Left colon (tissue), 2 donors: ENCODE measurements at regions not wholly inside any gene's neighbourhood (a gene's known extent, or its start where the extent isn't known, plus 50 kb on each side); places are given as distances from the start of the nearest gene placed in this dataset.

ENCODE experiments used
- ATAC-seq: fragments of 200-7000 bp; cut with Tn5 transposase; one replicate; pipeline ENCODE4 v1.9.1; 2020; ENCODE audit warnings: mild to moderate bottlenecking, moderate library complexity
- DNase-seq, 2 donors: peaks; one replicate each; pipeline ENCODE4 v3.0.0-alpha.2; 2020
- intact Hi-C, 2 donors: fragments of 100-400 bp; cut with DNase I in 1 of 2; cut with micrococcal nuclease in 1 of 2; formaldehyde crosslinking; loops; one replicate each; pipeline versions ENCODE4 v1.11.2 to v1.14.0; 2022; cut with DNase I, micrococcal nuclease
- donor health status: DM: no; HTN: no; CAD: no.
- donor health status: DM: yes; HTN: yes; CAD: no.

GRCh38 chr3:161555320-161555719, 58.7 kb downstream of the OTOL1 start:
- DNase-seq, result no peak
- intact Hi-C loops, result no loop called here
- no peak for ATAC-seq

DNA sequence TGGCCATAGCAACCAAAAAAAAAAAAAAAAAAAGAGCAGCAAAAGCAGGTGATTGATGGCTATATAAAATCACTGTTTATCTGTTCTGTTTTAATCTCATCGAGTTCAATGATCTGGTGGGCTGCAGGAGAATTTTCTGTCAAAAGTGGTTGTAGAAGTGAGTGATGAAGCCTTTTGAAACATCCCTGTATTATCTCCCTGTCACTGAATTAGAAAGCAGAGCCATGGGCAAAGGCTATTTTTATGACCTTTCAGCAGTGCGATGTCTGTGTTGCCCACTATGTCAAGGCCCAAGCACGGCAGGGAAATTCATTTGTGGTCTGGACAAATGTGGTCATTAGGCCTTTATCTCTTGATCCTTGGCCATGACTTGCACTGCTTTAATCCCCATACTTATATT, 59.9 kb downstream of the OTOL1 start:
- no peak for DNase-seq
- intact Hi-C loops, result no loop called here
- ATAC-seq, result no peak

GRCh38 chr3:161556941-161557340, 60.3 kb downstream of the OTOL1 start:
- ATAC-seq (no peak), DNase-seq (no peak)
- intact Hi-C loops, result no loop called here

DNA sequence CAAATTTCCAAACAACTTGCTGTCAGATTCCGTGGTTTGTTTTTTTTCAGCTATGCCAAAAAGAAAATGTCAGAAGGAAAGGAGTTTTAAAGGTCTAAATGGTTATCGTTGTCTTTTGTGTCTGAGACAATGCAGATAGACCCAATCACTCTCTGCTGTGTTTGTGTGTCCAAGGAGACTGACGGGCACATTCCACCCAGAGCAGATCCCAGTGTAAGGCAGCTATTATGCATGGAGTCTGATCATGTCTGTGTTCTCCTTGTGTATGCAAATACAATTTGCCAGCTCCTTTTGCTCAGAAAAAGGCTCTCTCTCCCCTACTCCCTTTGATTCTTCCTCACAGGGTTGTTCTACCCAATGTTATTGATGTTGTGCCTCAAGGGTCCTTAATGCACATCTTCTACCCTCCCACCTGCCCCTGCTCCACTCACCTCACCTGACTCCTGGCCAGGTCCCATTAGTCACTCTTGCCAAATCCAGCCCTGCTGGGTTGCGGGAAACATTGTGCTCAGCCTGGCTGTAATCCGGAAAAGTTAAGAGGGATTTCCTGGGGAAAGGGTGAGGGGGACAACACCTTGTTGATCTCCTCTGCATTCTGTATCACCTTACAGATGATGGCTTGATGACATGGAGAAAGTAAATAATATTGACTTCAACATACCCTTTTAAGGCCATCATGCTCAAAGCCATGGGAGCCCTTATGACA, 61.0 kb downstream of the OTOL1 start:
- intact Hi-C loops, result no loop called here
- no peak for ATAC-seq
- no peak for DNase-seq

DNA sequence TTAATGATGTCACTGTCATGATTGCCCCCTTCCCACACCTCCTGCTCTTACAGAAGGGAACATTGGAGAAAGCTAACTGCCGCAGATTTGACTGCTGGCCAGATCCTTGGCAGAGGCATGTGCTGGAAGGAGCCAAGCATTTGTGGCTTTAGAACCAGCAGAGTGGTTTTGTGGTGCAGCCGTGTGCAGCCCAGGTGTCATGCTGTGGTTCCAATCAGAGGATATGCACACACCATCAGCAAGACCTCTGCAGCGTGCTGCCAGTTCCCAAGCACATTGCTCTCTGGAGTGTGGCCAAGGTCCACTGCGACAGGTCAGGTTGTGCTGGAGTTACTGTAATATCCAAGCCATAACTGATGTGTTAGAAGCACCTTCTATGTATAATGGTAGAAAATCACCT, 61.6 kb downstream of the OTOL1 start:
- DNase-seq (no peak), ATAC-seq (no peak)
- intact Hi-C loops, result no loop called here

DNA sequence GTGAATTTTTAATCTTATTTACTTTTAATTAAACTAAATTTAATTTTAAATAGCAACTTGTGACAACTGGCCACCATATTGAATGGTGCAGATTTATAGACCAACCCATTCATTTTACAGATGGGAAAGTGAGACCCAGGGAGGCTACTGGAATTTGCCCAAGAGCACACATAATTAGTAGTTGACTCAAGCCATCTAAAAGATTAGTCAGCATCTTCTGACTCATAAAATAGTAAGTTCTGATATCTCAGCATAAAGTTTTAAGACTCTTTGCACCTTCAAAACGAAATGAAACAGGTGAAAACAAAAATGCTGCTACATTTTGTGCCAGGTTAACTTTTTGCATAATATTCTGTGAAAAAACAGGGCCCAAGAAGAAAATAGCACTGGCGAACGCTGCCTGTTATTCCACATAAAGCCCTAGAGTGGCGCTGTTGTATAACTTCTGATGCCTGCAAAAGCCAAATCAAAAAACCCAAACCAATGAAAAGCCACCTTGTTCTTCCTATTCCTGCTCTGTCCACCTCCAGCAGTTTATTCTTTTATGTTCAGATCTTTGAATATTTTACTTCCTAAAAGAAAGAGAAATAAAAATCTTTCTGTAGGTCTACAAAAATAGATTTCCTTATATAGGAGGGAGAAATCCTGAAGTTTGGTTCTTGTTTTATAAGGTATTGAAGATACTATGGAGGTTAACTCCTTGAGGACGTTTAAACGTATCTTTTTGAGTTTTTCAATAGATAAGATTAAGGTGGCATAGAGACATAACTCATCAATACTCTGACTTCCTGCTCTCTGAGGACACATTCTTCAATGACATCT, 62.8 kb downstream of the OTOL1 start:
- no peak for ATAC-seq
- DNase-seq, result no peak
- intact Hi-C loops, result no loop called here

DNA sequence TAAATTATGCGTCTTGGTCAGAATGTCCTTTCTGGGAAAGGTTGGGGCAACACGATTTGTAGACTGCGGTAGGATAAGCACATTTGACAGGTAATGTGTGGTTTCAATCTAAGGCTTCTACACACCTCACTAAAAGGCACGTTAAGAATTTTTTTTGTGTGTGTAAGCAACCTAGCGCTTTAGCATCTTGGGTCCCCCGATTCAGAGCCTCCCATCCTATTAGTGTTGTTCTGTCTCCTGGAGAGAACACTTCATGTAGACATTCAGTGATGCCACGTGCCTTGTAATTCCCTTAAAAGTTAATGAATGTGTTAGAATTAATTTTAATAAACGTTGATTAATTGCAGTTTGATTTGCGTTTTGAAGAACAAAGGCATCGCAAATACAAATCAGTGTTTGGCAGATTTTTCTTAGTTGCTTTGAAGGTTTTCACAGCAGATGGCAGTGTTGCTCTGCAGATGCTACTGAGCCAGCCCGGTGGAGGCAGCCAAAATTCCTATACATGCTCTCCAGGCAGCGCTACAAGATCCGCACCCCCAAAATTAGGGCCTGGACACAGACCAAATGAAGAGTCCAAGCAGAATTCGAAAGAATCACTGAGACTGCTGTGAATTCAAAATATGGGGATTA, 63.5 kb downstream of the OTOL1 start:
- intact Hi-C loops, result no loop called here
- DNase-seq (peak in 1 of 2 donors; percentile 6), ATAC-seq (no peak)

DNA sequence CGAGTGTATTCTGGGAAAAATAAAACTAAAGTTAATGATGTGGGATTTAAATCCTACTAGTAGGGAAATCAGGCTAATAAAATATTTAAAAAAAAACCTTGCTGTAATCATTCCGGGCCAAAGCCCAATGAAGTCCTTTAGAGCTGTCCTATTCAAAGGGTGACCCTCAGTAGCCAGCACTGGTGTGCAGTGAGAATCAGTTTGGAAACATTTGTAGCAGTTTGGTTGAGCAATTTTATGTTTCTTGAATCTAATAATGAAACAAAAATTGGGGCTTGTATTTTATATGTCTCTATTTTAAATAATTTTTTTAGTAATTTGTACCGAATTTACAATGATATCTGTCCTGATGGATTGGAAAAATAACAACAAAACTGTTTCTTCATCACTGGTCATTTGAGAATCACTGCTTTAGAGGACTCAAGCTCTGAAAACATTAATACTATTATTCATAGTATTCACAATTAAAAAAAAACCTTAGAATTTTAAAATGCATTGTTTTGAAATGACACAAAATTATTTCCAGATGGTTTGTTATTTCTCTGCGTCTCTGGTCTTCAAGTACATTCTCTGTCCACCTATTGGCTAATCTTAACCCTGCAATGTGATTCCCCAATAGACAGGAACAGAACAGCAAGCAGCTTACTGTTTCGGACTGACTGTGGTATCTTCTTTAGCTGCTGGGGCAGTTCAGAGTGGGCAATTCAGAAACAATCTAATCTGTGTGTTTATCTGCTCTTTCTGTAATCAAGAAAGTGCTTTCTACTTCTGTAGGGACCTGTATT, 71.2 kb downstream of the OTOL1 start:
- intact Hi-C loops, result no loop called here
- ATAC-seq, result no peak
- no peak for DNase-seq

DNA sequence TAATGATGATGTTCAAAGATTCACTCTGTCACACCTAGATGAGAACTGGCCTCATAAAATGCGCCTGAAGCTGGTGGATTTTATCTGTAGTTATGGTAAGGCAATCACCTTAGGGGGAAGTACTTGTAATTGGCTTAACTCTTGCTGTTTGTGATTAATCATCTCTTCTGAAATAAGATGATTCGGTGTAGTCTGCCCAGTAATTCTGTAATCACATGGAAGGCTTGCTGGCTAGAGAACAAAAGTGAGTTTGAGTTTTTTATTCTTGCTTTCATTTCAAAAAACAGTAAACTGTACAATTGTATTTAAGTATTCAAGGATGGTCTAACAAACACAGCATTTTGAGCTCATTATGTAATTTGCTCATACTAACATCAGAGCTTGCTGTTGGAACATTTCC, 72.1 kb downstream of the OTOL1 start:
- intact Hi-C loops, result no loop called here
- ATAC-seq (no peak), DNase-seq (no peak)

GRCh38 chr3:161571951-161572350, 75.3 kb downstream of the OTOL1 start:
- ATAC-seq (no peak), DNase-seq (no peak)
- intact Hi-C loops, result no loop called here

DNA sequence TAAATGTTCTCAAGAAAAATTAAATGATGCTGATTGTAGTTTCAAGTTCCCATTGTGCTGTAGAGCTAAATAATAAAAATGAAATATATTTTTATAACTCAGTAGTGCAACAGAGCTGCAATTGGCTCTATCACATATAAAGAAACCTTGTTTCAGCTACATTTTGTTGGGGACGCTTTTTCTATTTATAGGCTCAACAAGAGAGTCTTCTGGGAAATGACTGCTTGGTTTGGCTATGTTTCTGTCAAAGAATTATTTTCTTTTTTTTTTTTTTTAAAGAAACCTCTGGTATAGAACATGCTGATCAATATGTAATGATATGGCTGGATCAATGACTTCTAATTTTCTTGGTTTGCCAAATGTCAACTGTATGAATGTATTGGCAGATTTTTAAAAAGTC, 76.5 kb downstream of the OTOL1 start:
- no peak for ATAC-seq
- intact Hi-C loops, result no loop called here
- DNase-seq, result no peak

- no peak for DNase-seq
- intact Hi-C loops, result no loop called here
- no peak for ATAC-seq
Observed at GRCh38 chr3:161575901-161576300, 79.3 kb downstream of the OTOL1 start.

DNA sequence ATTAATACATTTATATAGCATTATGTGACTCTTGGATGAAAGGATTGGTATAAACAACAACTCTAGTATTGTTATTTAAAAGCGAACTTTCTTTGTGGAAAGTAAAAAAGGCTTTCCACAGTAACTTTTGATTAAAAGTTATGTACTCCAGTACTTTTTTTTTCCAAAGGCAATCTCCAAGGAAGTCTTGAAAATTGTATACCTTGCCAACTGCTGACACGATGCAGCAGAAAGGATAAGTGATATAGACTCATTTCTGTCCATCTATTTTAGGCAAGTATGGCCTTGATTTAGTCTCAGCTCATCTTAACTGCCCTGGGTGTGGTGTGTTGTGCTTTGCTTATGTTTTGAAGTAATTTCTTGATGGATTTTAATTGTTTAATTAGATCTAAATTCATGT, 79.7 kb downstream of the OTOL1 start:
- intact Hi-C loops, result no loop called here
- no peak for ATAC-seq
- no peak for DNase-seq

- intact Hi-C loops, result no loop called here
- no peak for ATAC-seq
- DNase-seq, result no peak
Observed at GRCh38 chr3:161576714-161577510, 80.3 kb downstream of the OTOL1 start.

GRCh38 chr3:161577662-161578061, 81.1 kb downstream of the OTOL1 start:
- intact Hi-C loops, result no loop called here
- DNase-seq (no peak), ATAC-seq (no peak)

GRCh38 chr3:161579395-161580126, 83.0 kb downstream of the OTOL1 start:
- intact Hi-C loops, result no loop called here
- ATAC-seq (no peak), DNase-seq (no peak)

DNA sequence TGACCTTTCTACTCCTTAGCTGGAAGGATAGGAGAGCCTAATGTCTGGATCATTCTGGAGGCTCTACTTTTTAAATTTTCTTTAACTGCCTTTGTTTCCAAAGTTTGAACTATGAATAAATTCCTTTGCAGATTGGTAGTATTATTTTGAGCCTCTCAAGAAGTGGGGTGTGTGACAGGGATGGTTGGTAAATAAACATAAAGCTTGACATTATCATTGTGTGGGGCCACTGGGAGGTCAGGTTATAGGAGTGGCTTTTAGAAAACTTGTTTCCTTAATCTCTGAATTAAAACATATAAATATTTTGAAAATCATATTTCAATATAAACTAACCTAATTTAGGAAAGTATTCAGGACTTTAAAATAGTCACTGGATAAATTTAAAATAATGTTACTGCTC, 89.3 kb downstream of the OTOL1 start:
- ATAC-seq, result no peak
- intact Hi-C loops, result no loop called here
- no peak for DNase-seq
